NCI-H82 treated with DMSO at 0.1 percent for 48 hours (cell line): ENCODE measurements at regions not wholly inside any gene's neighbourhood (a gene's known extent, or its start where the extent isn't known, plus 50 kb on each side); places are given as distances from the start of the nearest gene placed in this dataset.

Source experiments
- DNase-seq: peaks from one replicate; lab custom pipeline; 2025; ENCODE audit not compliant: unreplicated experiment; lab: John Stamatoyannopoulos, UW

DNA sequence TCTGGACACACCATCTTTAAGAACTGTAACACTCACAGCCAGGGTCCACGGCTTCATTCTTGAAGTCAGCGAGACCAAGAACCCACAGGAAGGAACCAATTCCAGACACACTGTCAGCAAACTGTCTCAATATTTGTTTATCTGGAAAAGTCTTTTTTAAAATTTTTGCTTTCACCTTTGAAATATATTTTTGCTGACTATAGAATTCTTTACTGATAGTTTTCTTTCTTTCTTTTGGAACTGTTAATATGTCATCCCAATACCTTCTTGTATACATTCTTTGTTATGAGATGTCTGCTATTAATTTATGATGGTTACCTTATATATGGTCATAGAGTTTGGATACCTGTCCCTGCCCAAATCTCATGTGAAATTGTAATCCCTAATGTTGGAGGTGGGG, 145.1 kb upstream of the IRX4 start:
- no peak for DNase-seq

DNA sequence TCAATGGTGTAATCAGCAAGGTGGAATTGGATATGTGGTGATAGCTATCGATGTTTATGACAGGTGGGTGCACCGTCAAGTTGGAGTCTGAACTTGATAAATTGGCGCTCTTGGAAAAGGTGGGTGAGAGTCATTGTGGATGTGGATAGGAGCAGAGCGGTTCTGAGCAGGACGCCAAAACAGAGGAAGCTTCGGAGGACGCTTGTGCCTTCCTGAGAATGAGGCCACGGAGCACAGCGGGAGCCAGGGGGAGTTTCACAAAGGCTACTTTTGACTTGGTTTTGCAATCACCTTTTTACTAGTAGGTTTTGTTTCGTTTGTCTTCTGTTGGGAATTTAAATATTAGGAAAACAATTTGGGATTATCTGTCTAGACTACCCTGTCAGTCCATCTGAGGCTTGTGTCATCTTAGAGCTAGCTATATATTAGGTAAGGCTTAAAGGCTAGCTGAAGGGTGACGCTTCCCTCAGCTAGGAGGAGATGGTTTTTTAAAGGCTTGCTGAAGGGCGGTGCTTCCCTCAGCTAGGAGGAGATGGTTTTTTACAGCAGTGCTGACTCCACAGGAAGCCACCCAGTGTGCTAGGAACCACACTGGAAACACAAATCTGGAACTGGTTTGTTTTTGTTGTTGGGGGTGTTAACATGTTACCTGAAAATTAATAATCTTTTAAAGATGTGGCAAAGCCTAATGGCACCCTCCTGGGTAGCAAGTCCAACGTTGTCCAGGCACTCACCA, 142.4 kb upstream of the IRX4 start:
- DNase-seq: no peak

- no peak for DNase-seq
Observed at GRCh38 chr5:2023196-2023595, 140.5 kb upstream of the IRX4 start.

DNA sequence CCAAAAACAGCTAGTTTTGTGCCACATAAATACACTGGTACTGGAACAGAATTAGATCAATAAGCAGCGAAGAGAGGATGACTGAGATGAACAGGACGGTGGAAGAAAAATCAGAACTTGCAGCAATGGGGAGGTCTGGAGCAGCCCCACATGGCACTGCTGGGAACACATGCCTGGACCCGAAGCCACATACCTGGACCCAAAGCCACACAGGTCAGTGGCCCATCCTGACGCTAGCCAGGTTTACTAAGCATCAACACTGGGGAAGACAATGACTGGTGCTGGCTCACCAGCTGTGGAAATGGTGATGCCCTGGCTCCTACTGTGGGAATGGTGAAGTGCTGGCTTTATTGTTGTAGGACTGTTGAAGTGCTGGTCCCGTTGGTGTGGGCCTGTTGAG, 139.7 kb upstream of the IRX4 start:
- no peak for DNase-seq

DNA sequence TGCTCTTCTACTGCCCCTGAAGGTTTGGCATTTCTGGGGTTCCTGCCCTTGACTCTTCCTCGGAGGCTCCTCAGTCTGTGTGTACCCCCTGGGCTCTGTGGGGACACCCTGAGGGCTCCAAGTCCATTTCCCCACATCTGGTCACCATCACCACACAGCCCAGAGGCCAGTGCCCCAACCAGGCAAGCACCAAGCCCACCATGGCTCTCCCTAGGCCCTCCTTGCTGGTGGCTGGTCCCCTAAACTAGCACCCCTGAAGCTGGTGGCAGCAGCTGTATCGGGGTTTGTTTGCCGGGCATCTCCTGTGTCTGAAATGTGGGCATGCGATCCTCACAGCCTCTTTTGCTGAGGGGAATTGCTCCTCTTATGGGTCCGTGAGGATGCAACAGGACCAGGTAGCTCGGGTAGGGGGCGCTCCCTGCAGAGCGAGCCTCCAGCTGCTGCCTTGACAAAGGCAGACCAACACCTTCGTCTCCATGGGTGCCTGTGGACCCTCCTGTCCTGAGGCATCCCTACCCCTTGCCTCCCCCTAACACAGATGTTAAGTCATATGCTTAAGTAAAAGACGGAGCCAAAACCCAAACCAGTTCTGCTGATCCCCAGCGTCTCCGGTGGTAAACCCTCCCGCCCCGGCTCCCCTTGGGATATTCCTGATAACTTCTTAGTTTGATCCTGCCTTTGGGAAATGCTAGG, 138.9 kb upstream of the IRX4 start:
- DNase-seq: no peak

- DNase-seq: no peak
Observed at GRCh38 chr5:2020730-2021129, 138.0 kb upstream of the IRX4 start.

- no peak for DNase-seq
Observed at GRCh38 chr5:2019716-2020115, 137.0 kb upstream of the IRX4 start.

DNA sequence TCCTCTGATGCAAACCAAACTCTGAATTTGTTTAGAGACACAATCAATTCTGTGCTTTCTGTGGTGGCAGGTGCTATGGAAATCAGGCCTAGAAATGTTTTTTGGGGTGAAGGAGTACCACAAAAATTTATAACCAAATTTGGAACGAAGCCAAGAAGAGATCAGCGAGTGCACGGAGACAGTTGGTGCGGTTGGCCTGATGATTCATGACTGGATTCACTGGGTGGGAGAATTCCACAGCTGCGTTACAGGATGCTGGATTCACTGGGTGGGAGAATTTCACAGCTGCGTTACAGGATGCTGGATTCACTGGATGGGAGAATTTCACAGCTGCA, 135.6 kb upstream of the IRX4 start:
- DNase-seq: no peak

GRCh38 chr5:2017540-2018389, 135.0 kb upstream of the IRX4 start:
- no peak for DNase-seq

DNA sequence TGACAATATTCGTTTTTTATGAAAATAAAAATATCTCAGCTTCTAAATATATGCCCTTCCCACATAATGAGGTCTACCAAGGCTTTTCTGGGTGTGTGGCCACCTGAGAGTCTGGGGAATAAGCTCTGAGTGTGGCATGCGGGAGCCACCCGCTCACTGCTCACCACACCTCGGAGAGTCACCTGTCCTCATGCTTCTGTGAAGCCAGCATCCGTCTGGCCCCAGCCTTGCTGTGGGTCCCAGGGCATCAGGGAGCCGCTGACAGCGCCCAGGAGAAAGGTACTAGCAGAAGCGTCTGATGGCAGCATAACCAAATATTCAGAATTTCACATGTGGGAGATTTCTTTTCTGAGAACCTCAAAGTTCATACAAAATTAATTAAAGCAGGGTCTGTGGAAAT, 133.2 kb upstream of the IRX4 start:
- no peak for DNase-seq

DNA sequence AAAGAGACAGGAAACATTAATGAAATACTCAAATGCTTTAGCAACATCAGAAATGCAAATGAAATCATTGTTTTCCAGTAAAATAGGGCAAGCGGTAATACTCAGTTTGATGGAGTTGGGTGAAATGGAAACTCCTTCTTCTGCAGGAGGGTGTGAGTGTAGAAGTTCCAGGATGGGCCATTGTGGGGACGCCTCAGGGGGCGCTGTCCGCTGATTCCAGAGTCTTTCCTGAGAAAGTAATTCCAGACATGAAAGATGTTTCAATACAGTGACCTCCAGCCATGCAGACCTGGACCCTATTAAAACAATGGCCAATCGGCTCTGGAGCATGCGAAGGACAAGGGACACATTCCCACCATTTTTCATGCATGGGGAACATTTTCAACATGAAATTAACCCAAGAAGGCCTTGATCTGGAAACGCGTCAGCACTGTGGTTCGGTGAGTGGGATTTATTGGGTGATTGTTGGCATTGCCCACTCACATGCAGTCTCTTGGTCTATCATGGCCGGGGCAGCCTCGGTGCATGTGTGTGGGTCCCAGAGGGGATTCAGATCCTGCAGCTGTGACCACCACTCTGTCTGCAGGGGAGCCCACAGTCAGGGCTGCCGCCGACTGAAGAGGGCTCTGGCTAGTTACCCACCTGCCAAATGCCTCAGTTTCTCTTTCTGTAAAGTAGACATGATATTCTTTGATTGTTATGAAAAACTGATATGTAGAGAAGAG, 132.6 kb upstream of the IRX4 start:
- DNase-seq: no peak

GRCh38 chr5:2014058-2014610, 131.4 kb upstream of the IRX4 start:
- DNase-seq: no peak

- DNase-seq: no peak
Observed at GRCh38 chr5:2013301-2014057, 130.8 kb upstream of the IRX4 start.

GRCh38 chr5:2012885-2013284, 130.2 kb upstream of the IRX4 start:
- no peak for DNase-seq

DNA sequence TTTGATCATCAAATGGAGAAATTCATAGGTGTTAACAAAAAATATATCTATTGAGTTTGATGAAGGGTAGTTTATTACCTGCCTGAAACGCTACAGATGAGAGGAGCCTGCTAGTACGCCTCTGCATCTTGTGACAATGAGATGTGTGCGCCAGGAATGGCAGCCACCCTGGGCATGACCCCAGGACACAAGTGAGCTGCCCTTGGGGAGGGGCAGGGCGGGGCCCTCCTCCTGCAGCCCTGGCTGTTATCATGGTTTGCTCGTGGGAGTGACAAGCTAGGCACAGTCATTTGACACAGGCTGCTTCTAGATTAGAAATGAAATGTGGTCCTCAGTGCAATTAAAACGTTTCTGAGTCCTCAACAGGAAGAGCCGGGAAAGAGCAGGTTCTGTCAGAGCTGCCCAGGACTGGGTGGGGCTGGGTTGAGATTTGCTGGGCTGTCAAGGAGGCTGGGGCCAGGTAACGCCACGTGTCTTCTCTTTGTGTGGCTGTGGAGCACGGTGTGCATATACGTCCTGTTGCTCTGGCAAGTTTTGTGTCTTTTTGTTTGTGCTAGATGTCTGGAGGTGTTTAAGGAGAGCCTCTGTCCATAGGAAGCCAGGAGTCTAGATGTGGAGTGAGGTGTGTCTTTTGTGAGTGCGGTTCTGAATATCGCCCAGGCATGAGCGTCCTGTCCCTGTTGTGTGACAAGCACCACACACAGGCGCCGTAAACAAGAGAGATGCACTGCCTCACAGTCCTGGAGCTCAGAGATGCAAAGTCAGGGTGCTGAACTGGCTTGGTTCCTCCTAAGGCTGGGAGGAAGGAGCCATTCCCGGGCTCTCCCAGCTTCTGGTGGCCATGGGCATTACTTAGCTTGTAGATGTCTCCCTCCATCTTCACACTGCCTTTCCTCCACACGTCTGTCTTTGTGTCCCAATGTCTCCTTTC, 129.0 kb upstream of the IRX4 start:
- DNase-seq: no peak

- DNase-seq: no peak
Observed at GRCh38 chr5:2010940-2011339, 128.2 kb upstream of the IRX4 start.

GRCh38 chr5:2009986-2010914, 127.5 kb upstream of the IRX4 start:
- DNase-seq: no peak
